ELF-1 (cell line): ENCODE measurements at regions not wholly inside any gene's neighbourhood (a gene's known extent, or its start where the extent isn't known, plus 50 kb on each side); places are given as distances from the start of the nearest gene placed in this dataset.

Source experiments
- DNase-seq: peaks from one replicate; pipeline ENCODE4 v3.0.0-alpha.2; 2016; ENCODE audit warnings: low read depth, low spot score

GRCh38 chr2:139424101-139424500, 643.9 kb upstream of the NXPH2 start:
- DNase-seq, result no peak

DNA sequence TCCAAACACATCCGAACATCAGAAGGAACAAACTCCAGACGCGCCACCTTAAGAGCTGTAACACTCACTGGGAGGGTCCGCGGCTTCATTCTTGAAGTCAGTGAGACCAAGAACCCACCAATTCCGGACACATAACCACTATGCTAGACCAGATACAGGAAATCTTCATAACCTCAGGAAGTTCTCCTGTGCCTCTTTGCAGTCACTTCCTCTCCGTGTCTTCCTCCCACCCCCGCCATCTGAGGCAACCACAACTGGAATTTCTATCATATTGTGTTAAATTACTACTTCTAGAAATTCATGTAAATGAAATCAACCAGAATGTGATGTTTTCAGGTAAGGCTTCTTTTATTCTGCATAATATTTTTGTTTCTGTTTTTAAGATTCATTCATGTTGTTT, 631.0 kb upstream of the NXPH2 start:
- no peak for DNase-seq

GRCh38 chr2:139410833-139411174, 630.6 kb upstream of the NXPH2 start:
- DNase-seq, result peak; percentile 3

DNA sequence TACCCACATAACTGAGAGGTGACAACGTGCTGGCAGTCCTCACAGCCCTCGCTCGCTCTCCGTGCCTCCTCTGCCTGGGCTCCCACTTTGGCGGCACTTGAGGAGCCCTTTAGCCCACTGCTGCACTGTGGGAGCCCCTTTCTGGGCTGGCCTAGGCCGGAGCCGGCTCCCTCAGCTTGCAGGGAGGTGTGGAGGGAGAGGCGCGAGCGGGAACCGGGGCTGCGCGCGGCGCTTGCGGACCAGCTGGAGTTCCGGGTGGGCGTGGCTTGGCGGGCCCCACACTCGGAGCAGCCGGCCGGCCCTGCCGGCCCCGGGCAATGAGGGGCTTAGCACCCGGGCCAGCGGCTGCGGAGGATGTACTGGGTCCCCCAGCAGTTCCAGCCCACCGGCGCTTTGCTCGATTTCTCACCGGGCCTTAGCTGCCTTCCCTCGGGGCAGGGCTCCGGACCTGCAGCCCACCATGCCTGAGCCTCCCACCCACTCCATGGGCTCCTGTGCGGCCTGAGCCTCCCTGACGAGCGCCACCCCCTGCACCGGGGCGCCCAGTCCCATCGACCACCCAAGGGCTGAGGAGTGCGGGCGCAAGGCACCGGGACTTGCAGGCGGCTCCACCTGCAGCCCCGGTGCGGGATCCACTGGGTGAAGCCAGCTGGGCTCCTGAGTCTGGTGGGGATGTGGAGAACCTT, 630.1 kb upstream of the NXPH2 start:
- peak; percentile 30 for DNase-seq

GRCh38 chr2:139409212-139409611, 629.0 kb upstream of the NXPH2 start:
- no peak for DNase-seq

- no peak for DNase-seq
Measured at GRCh38 chr2:139403948-139404347, 623.8 kb upstream of the NXPH2 start.

- no peak for DNase-seq
Measured at GRCh38 chr2:139394801-139395200, 614.6 kb upstream of the NXPH2 start.

GRCh38 chr2:139389391-139389790, 609.2 kb upstream of the NXPH2 start:
- DNase-seq, result no peak

- no peak for DNase-seq
Measured at GRCh38 chr2:139386401-139386800, 606.2 kb upstream of the NXPH2 start.

DNA sequence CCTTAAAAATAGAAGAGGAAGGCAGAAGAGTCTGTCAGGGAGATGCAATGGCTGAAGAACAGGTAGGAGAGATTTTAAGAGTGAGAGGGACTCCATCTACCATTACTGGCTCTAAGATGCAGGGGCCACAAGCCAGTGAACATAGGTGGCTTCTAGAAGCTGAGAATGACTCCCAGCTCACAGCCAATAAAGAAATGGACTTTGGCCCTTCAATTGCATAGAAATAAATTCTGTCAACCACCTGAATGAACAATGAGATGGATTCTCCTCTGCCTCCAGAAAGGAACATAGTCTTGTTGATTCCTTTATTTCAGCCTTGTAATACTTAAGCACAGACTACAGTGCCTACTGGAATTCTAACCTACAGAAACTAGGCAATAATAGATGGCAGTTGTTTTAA, 603.3 kb upstream of the NXPH2 start:
- no peak for DNase-seq

GRCh38 chr2:139380051-139380450, 599.9 kb upstream of the NXPH2 start:
- DNase-seq, result no peak

DNA sequence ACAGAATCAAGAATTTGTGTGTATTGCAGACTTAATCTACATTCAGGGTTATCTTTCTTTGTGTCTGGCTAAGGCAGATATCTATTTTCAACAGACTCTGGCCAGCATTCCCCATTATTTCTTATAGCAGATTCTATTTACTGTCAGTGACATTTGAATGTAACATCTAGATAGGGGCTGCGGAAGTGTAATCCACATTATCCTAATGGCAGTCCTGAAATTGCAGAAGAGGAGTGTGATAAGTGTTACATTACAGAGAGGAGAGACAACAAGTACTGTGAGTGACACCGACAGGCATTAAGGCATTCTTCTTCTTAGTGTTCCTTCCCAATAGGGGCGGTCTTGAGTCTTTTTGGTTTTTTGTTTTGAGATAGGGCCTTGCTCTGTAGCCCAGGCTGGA, 598.2 kb upstream of the NXPH2 start:
- peak; percentile 2 for DNase-seq

- DNase-seq, result no peak
Measured at GRCh38 chr2:139374296-139374850, 594.2 kb upstream of the NXPH2 start.

- peak; percentile 1 for DNase-seq
Measured at GRCh38 chr2:139369423-139370409, 589.5 kb upstream of the NXPH2 start.

- DNase-seq, result no peak
Measured at GRCh38 chr2:139367416-139367815, 587.2 kb upstream of the NXPH2 start.

DNA sequence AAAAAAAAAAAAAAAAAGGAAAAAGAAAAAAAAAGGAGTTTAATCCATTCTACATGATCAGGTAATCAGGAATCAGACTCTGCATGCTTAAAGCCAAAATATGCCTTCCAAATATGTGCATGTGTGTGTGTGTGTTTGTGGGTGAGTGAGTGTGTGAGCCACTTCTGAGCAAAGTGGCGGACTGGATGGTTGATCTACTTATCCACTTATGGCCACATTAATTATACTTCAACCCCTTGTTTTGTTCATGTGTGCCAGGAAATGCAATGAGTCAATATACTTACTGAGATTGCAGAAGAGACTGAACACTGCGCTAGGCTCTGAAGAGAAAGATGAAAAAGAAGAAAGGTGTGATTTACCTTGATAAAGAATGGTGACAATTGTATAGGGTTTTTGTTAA, 586.5 kb upstream of the NXPH2 start:
- DNase-seq, result no peak

GRCh38 chr2:139365189-139365588, 585.0 kb upstream of the NXPH2 start:
- no peak for DNase-seq

DNA sequence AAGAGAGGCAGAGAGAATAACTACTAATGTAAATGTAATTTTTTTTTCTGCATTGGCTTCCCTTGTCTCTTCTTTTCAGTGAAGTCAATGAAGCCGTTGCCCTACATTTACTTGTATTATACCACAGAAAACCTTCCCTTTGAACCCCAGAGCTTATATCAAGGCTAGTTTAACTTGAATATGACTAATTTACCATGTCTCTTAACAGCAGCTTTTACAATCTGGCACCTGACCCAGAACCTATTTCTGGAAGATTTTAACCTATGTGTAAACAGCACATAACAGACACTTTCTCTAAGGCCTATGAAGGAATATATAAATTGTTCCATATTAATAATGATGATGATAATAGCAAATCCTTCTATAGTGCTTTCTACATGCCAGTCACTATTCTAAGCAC, 580.5 kb upstream of the NXPH2 start:
- DNase-seq, result no peak

- no peak for DNase-seq
Measured at GRCh38 chr2:139359818-139360217, 579.6 kb upstream of the NXPH2 start.

- DNase-seq, result no peak
Measured at GRCh38 chr2:139357972-139358371, 577.8 kb upstream of the NXPH2 start.

GRCh38 chr2:139354518-139354917, 574.3 kb upstream of the NXPH2 start:
- DNase-seq, result no peak

- no peak for DNase-seq
Measured at GRCh38 chr2:139353874-139354273, 573.7 kb upstream of the NXPH2 start.

- no peak for DNase-seq
Measured at GRCh38 chr2:139317259-139317658, 537.1 kb upstream of the NXPH2 start.
